GM18909 (cell line): ENCODE measurements at regions not wholly inside any gene's neighbourhood (a gene's known extent, or its start where the extent isn't known, plus 50 kb on each side); places are given as distances from the start of the nearest gene placed in this dataset.

Experiments
- ATAC-seq: cut with Tn5 transposase; IDR thresholded peaks from one replicate; pipeline ENCODE4 v1.9.1; 2021; ENCODE audit warnings: mild to moderate bottlenecking; ENCODE audit not compliant: unreplicated experiment, poor library complexity

GRCh38 chr5:92421942-92422341, 1038.8 kb upstream of the ARRDC3 start:
- no peak for ATAC-seq

GRCh38 chr5:92421196-92421595, 1038.1 kb upstream of the ARRDC3 start:
- ATAC-seq = no peak

- ATAC-seq = no peak
Observed at GRCh38 chr5:92419261-92419660, 1036.1 kb upstream of the ARRDC3 start.

DNA sequence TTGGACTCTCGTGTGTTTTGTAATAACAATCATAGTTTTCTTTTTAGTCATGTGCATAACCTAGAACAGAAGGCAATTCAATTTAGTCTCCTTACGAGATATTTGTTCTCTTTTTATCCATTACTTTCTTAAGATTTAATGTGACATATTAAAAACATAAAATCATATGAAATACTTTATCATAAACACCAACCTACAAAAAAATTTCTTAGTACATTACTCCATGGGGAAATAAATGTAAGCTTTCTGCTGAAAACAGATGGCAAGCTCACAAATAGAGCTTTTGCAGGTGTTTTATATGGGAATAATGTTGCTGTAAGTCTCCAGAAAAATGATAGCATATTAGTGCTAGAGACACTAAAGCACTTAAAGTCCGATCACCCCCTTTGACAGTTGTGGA, 1035.2 kb upstream of the ARRDC3 start:
- ATAC-seq = no peak

DNA sequence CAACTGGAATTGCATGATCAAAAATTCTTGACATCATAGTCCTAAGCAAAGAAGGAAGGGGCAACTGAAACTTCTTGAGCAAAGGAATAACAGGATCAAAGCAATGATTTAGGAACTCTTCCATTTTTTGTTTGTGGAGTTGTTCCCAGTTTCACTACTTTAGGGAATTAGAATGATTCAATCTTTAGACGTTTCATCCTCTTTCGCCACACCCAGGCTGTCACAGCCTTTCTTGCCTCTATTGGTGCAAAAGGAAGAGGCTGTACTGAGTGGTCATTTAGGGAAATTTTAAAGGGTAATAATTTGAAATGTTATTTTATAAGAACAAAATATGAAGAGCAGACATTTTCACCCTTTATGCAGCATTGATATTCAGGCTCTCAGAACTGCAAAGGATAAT, 1026.0 kb upstream of the ARRDC3 start:
- no peak for ATAC-seq

DNA sequence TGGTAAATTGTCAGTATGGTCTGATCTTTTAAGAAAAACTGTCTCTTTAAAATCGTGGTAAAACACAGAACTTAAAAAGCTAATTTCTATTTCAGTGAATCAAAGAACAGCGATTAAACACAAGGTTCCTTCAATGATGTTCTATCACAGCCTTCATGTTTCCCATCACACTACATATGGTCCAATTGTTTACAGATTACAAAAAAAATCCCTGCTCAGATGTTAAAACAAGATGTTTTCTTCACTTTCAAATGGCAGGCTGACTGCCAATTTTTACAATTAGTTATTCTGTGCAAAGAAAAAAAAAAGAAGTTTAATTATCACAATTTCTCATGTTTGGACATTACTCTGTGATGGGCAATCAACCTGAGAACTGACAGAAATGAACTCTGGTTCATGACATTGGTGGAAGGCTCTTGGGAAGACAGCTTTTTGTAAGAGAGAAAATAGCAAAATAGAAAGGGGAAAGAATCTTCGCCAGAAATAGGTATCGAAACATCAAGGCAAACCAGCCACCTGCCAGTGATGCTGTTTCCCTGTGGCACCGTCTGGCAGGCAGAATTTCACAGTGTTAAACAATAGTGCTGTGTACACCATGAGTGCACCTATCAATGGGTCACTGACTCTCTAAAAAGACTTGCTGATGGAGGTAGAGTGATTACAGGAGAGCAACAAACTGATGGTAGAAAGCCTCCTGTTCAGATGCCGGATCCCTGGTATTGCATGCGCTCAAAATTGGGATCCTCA, 1020.0 kb upstream of the ARRDC3 start:
- no peak for ATAC-seq

DNA sequence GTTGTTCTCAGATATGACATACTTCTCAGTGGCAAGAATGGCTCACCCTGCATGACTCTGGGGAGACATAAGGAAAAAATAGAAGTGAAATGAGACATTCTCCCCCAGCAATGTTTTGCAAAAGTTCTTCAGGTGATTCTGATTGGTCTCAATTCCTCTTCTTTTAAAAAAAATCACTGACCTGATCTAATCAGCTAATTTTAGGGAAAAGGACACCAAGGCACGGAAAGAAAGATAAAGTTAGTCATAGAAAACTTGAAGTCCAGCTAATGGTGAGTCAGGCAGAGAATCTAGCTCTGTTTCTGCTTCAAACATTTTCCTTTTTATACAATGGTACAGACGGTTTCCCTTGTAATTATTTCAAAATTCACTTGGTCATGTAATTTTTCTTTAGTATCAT, 1018.9 kb upstream of the ARRDC3 start:
- ATAC-seq = no peak

GRCh38 chr5:92401492-92401891, 1018.4 kb upstream of the ARRDC3 start:
- no peak for ATAC-seq

DNA sequence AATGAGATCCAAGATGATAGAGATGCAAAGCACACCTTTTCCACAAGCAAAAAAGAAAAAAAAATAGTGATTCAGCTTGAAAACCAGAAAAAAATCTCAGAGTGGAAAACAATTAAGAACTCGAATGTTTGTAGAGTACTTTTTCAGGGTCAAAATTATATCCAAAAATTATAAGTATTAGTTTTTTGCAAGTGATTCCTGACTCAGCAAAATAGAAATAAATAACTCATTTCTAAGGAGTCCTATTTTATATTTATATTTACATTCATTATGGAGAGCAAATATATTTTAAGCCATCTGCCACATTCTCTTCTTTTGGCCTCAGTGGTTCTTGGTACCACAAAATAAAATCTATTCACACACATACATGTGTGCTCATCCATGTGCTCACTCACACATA, 1011.8 kb upstream of the ARRDC3 start:
- ATAC-seq = no peak

DNA sequence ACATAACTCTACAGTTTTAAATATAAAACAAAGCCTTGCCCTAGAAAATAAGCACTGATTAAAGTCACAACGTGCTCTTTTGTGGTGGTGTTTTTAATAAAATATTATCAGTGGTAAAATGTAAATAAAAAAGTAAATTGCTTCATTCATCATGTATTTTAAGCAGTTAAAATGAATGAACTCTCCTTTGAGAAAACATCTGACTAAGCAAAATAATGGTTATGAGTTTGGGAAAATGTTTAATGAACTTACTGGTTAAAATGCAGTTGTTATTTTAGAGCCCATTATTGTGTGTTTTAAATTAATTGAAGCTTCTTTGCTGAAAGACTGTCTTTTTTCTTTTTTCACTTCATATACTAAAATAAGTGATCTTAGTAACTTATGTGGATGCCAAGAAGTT, 1007.5 kb upstream of the ARRDC3 start:
- no peak for ATAC-seq

DNA sequence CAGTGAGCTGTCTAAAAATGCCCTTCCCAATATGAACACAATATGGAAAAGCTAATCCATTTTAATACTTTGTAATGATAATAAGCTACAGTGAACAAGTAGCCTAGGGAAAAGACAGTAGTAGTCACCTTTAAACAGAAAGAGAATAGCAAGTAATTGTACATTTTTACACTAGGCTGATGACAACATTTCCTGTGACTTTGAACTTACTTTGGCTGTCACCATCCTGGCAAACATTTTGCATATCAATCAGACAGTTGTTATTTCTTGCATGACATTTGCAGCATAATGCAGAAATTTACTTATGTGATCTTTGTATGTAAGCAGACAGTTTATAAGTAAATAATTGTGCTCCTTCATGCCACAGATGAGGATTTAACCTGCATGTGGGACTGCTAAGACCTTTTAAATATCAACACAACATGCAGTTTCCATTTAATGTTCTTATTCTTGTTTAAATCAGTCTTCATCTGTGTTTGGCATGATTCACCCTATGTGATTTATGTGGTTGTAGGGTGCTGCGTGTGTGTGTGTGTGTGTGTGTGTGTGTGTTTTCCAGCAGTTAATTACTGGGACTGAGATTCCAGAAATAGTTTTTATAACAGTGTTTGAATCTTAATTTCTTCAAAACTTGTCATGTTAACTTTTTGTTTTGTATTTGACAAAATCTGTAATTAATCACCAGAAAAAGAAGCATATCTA, 997.1 kb upstream of the ARRDC3 start:
- no peak for ATAC-seq

DNA sequence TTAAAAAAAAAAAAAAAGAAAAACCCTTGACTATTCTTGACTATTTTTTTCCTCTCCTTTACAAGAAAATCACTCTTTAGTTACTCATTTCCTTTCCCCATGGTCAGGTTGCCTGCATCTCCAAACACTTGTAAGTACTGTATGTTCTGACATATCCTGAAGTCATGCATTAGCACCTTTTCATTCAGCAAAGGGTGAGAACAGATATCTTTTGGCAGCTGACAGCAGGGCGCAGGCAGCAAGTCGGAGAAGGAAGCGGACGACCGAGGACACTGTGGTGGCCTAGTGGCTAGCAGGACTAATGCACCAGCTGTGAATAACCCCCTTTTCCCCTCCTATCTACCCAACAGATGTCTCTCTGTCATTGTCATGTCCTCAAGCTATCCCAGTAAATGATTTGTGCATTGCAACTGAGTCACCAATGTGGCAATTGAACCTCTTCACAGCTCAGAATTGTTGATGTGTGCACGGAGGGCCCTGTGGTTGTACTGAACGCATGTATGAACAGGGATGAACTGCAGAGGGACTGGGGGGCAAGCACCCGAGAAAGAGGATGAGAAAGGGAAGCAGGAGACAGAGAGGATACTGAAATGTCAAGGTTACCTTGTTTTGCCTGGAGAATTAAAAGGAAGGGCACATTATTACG, 996.0 kb upstream of the ARRDC3 start:
- no peak for ATAC-seq

- no peak for ATAC-seq
Observed at GRCh38 chr5:92374859-92375258, 991.7 kb upstream of the ARRDC3 start.

GRCh38 chr5:92372766-92373165, 989.6 kb upstream of the ARRDC3 start:
- no peak for ATAC-seq

DNA sequence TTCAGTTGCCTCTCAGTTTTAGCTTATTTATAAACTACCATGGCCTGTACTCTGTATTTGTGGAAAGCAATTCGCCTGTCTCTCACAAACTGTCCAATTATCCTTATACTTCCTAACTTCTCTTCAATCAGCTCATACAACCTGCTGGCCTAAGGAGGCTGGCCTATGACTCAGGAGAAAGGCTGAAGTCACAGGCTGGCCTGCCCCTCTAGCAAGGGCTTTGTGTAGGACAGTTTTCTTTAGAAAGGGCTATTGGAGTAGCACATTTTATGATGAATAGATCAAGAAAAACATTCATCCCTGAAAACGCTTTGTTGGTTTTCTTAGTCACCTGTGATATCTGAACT, 988.7 kb upstream of the ARRDC3 start:
- no peak for ATAC-seq

DNA sequence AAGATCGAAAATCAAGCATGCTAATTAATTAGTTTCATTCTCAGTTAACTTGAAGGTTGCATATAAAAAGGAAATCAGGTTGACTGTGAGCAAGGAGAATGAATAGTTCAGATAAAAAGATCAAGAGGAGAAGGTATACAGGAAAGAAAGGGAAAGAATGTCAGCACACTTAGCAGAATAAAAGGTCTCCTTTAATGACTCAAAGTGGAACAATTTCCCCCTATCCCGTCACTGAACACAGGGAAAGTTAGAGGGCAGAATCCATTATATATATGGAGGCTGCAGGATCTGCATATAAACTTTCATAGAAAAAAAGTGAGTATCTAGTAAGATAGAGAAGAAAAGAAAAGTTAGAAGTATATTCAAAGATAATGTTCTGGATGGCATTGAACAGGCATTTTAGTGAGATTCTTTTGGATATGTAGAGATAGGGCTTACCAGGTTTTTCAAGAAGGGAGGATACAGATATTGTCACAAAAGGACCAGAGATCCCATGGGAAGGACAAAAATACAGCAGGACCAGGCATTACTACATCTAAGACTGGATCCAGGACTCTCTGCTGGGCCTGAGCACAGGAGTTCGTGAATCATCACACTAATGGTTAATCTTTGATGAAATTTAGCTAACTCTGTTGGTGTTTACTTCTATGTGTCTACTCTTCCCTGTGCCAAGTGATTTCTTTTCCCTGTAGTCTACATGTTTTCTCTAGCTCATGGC, 988.2 kb upstream of the ARRDC3 start:
- no peak for ATAC-seq

DNA sequence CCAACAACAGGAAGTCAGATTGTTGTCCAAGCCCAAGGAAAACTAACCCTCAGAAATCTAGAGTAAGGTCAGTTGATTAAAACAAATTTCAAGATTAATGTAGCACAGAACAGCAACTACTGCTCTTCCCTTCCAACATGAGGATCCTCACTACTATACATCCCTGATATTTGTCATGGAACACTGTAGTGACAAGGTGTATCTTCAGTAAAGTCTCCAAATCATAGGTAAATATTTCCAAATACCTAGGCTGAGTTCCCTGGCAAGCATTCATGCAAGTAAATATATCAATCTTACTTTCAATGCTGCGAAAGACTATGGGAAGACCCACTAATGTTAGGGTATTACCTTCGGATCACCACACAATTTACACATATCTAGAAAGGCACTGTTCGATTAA, 986.9 kb upstream of the ARRDC3 start:
- ATAC-seq = no peak

DNA sequence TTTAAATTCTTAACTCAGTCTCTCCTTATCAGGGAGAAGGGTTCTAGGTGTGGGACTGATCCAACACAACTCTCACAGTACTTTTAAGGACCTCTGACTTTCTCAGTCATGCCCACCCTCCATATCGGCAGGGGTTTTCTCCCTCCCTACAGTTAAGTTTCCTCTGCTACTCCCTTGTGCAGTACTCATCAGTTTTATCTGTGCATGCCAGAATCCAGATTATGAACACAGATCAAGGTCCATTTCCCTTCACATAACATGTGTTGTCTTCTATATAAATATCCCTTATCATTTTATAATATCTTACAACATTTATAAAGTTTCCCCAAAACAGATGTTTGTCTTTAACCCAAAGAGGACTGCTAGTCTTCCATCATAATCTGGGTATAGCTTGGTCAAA, 986.5 kb upstream of the ARRDC3 start:
- ATAC-seq = no peak

GRCh38 chr5:92364986-92365550, 982.0 kb upstream of the ARRDC3 start:
- ATAC-seq = no peak

DNA sequence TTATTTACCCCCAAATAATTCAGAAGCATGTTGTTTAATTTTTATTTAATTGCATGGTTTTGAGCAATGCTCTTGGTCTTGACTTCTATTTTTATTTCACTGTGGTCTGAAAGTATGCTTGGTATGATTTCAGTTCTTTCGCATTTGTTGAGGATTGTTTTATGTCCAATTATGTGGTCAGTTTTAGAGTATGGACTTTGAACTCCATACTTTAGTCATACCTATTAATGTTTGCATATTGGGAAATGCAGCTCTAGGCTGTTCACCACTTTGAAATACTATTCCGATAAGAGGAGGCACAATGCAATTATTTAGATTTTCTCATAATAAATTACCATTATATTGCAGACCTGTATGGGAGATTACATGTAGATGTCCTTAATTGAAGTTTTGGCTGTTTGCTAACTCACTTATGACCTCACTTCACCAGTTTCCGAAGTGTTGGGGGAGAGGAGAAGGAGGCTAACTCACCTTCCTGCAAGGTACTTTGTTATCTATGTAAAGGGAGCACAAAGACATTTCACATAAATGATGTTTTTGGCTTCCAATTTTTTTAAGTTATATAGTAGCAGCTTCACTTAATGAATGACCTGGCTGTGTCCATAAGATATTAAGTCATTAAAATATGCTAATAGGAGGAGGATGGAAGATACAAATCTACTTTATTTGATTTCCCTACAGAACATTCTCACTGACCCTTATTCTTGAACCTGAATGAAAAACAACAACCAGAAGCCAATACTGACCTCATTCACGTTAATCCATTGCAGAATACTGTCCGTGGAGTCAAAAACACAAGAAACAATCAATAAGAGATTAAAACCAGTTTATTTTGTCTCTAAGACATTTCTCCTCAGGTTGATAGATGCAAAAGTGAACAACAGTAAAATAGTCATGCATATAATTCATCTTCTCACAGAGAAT, 970.3 kb upstream of the ARRDC3 start:
- ATAC-seq = no peak
